ENCODE measurements at regions not wholly inside any gene's neighbourhood (a gene's known extent, or its start where the extent isn't known, plus 50 kb on each side); places are given as distances from the start of the nearest gene placed in this dataset.
"Not testable (repeated sequence)": the region's sequence is repeated elsewhere in the genome, so short reads cannot be mapped to it uniquely, and the experiment has no call there.

DNA sequence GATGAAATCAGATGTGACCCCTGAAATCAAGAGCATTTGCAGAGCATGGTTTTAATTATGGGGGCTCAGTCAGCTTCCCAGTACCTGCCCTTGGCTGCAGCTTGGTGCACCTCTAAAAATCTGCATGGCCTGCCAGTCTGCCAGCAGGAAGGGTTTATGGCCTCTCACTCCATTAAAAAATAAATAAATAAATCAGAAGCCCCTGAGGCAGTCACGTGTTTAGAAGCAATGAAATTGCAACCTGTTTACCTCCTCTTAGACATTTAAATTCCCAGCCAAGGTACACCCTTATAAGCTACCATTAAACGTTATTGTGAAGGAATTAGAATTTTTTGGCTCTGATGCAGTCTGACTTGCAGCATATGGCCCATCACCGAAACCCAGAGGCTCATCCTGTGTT is 114.0 kb upstream of the LDB2 start:
- DNase-seq (ENCODE audit: low spot score), result no peak

DNA sequence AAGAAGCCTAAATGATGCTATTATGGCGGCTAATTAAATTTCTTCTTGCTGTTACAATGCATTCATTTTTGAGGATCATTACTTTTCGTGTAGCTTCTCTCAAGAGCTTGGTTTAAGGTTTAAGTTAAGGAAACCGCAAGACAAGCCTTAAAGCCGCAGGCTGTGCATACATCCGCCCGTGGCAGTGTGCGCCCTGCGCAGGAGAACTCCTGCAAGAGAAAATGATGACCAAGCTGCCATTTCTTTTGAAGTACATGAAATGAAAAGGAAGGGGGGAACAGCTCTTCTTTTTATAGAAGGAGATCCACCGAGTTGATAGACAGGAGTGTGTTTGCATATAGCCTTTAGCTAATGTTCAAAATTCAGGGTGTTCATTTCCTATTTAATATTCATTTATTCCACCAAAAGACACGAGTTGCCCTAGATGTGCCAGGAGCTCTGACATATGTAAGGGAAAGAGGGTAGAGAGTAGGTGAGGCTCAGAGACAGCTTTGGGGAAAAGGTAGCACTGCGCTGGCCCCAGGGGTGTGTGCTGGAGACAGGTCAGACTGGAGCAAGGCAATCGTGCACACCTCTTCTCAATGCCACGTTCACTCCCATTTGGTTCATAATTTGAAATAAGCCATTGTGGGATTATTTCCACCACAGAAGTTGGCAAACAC is 112.1 kb upstream of the LDB2 start:
- DNase-seq (ENCODE audit: low spot score), result no peak

DNA sequence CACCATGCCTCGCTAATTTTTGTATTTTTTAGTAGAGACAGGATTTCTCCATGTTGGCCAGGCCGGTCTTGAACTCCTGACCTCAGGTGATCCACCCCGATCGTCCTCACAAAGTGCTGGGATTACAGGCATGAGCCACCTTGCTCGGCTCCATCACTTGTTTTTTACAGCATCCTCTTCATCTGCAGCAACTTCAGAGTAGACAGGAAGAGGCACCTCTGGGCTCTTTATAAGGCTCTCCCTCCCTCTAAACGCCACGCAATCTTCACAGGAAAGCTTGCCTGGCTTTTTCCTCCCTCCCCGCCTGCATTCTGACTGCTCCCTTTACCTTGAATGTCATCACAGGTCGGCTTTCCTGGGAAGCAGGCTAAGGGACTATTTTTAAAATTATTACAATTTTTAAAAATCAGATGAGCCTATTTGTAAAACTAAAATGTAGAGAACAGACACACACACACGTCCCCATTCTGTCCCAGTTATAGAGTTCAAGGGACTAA is 111.5 kb upstream of the LDB2 start:
- DNase-seq (ENCODE audit: low spot score), result no peak

DNA sequence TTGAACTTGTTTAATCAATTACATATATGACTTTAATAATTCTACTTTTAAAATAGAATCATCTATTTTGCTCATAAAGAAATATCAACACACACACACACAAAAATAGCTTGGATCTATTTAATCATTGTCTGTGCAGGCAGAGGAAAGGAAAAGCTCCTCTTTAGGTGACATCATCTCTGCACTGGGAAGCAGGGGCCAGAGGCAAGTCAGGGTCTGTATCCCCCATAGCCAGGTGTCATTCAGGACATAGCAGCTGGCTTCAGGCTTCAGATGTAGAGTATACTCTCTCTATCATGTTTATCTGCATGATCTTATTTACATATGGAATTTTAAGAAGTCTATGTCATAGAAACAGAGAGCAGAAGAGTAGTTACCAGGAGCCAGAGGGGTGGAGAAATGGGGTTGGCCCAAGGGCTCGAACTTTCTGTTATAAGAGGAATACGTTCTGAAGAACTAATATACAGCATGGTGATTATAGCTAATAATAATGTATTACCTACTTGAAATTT is 110.4 kb upstream of the LDB2 start:
- DNase-seq (ENCODE audit: low spot score), result no peak

DNA sequence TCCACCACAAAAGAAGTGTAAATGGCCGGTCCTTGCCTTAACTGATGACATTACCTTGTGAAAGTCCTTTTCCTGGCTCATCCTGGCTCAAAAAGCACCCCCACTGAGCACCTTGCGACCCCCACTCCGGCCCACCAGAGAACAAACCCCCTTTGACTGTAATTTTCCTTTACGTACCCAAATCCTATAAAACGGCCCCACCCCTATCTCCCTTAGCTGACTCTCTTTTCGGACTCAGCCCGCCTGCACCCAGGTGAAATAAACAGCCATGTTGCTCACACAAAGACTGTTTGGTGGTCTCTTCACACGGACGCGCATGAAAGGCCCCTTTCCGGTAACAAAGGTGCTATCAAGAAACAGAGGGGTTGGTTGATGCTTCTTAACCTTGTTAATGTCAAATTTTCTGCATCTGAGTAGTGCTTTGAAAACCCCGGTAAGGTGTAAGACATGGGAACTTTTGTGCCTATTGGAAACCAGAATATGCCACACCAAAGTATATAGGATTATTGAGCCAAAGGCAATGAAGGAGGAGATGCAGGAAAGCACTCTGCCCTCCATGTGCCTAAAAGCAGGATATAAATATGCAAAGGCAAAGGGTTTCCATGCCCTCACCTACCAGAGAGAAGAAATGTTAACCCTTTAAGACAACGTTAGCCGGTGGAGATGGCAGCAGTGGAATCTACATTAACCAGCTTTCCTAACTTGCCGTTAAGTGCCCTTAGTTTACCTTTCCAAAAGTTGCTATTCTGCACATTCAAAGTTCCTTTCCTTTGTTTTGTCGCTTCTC is 105.4 kb upstream of the LDB2 start:
- DNase-seq (ENCODE audit: low spot score), result not testable (repeated sequence)

DNA sequence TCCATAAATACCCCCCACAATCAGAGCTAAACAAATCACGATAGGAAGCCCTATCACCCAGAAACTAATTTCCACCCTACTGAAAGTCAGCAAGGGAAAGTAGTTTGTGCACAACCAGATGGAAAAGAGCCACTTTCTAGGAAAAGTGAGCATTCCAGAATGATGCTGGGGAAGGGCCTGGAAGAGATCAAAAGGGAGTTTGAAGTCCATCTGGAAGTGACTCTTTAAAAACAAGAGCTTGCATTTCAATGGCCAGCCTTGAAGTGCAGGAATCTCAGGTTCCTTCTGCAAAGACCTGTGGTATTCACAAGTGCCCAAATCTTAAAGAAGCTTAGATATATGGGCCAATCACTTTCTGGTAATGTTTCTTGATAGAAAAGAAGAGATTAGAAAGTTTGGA is 97.0 kb upstream of the LDB2 start:
- no peak for DNase-seq (ENCODE audit: low spot score)

DNA sequence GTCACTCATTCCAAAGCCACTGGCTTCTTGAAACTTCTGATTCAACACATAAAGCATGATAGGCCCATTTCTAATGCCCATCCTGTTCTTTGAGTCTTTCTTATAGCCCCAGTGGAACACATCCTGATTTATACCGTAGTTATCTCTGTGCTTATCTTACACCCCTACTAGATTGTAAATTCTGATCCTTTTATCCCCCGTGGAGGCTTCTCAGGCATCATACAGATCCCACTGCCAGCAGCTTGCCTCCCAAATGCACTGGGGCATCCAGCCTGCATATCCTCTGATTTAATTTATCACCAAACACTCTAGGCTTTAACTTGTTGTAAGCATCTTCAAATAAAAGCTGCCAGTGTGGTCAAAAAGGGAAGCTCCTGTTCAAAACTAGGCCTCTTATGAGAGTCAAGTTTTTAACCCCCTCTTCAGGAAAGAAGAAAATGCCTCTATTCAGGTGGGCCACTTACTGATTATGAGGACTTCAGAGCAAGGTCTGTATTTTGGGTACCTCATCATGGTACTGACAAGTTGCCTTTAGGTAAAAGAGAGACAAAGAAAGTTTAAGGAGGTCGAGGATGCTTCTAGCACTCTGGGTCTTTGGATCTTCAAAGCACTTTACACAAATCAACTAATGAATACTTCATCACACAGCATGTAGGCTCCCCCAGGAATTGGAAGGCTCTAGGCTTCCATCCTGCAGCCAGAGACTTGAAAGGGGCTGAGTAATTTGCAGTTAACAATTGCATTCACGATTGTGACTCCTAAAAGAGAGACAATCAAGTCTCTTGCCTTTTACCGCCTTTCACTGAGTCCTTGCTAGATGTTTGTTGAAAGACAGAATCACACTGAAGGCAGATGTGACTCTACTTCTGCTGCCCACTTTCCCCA is 95.8 kb upstream of the LDB2 start:
- no peak for DNase-seq (ENCODE audit: low spot score)

DNA sequence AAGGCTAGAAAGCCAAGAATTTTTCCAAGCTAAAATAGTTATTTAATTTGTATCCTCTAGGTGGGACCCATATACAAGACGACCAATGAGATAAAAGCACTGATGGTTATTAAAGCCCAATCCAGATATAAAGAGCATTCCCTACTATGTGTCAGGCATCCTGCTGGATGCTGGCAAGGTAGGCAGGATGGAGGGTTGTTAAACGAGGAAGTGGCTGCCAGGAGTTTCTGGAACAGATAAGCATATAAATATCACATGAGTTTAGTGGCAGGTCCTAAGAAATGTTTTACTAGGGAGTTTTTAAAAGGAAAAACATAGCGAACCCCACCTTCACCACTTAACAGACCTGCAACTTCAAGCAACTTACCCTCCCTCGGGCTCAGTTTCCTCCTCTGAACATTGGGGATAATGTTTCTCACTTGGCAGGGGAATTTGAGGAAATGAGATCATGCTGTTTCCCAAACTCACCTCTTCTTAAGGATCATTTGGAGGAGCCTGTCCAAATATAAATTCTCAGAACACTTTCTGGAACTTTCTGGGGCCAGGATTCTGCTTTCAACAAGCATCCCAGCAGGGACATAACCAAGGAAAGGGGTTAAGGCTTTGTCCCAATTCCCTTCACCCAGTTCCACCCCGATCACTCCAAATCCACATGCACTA is 94.3 kb upstream of the LDB2 start:
- no peak for DNase-seq (ENCODE audit: low spot score)

DNA sequence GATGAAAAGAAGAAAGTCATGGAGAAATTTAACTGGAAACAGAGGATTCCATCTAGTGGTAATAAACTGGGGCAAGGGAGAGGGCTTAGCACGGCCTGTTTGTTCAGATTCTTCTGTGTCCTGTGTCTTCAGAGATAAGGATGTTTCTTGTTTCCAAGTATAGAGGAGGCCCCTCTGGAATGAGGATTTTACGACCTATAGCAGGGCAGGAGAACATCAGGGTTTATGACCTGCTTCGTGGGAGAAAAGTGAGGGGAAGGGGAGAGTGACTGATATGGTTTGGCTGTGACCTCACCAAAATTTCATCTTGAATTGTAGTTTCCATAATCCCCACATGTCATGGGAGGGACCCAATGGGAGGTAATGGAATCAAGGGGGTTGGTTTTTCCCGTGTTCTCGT is 93.0 kb upstream of the LDB2 start:
- DNase-seq (ENCODE audit: low spot score), result no peak

DNA sequence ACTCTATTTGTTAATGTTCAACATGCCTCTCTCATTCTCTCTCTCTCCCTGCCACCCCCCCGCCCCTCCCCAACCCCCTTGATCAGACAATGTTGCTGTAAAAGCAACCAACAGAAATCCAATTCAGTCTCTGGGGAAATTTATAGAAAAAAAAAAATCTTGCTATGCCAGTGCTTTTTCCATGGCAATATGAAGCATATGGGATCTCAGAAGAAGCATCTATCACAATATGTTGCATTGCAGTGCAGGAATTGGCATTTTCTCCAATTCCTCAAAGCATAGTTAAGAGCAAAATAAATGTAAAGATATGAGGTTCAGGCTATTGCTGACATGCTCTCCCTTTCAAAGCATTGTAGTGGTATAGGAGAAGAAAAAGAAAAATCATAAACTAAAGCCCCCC is 90.9 kb upstream of the LDB2 start:
- DNase-seq (ENCODE audit: low spot score), result no peak

DNA sequence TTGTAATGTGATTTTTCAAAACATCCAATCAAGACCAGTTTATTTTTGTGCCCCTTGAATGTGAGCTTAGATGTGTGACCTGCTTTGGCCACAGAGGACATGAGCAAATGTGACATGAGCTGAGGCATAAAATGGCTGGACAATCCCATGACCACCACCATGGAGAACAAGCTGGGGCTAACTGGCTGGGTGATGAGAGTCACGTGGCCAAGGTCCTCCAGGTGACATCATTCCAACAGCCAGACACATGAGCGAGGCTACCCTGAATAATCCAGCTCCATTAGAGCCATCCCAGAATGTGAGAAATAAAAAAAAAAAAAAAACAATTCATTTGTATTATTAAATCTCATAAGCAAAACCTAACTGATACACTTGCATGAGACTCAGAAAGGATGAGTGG is 90.4 kb upstream of the LDB2 start:
- DNase-seq (ENCODE audit: low spot score), result no peak

DNA sequence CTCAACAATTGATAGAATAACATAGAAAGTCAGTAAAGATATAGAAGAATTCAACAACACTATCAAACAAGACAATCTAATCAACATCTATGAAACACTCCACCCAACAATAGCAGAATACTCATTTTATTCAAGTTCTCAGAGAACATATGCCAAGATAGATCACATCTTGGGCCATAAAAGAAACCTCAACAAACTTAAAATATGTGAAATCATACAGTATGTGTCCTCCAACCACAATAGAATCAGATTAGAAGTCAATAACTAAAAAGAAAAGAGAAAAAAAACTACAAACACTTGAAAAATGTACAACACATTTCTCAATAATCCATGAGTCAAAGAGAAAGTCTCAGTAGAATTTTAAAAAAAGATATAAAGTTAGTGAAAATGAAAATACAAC is 78.6 kb upstream of the LDB2 start:
- DNase-seq (ENCODE audit: low spot score), result no peak

DNA sequence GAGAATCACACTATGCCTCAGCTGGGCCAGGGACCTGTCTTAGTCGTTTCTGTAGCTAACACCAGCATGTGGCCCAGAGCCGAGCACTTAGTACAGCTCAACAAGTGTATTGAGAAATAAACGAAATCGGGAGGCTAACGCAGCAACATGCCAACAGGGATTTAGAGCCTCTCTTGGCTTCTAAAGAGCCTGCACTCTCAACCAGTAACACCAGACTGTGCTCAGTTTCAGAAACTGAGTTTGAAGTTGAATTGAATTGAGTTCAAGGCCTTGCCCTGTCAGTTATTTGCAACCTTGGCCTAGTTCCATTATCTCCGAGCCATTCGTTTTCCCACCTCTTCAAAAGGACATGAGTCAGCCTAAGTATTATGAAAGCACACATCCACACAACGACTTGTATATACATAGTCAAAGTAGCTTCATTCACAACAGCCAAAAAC is 71.3 kb upstream of the LDB2 start:
- DNase-seq (ENCODE audit: low spot score), result no peak

DNA sequence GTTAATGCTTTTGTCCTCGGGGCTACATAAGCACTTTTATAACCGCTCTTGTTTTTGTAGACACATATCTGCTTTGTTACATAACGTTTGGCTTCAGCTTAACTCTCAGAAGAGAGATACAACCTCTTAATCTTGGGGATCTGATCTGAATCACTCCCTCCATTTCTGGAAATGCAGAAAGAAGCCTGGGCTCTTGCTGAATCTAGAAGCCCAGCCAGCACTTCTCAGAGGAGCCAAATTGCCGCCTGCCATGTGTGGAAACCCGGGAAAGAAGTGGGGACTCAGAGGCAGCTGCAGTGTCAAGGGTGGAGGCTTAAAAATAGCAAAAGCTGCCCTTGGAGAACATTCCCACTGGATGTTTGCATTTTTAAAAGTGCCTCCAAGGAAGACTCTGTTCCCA is 69.3 kb upstream of the LDB2 start:
- DNase-seq (ENCODE audit: low spot score), result no peak

DNA sequence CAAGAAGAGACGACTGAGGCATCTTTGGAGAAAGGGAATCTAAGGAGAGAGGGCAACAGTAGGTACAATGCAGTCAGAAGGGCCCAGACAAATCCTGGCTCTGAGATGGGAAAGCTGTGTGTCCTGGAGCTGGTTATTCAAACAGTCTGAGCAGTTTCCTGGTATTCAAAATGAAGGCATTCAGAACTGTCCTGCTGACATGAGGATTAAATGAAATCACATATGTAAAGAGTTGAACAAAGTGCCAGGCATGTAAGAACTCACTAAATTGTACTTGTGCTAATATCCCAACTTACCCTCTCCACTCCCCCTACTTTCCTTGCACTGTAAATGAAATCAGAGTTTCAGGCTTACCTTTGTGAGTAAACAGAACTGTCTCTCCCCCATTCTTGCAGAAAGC is 60.9 kb upstream of the LDB2 start:
- DNase-seq (ENCODE audit: low spot score), result no peak

DNA sequence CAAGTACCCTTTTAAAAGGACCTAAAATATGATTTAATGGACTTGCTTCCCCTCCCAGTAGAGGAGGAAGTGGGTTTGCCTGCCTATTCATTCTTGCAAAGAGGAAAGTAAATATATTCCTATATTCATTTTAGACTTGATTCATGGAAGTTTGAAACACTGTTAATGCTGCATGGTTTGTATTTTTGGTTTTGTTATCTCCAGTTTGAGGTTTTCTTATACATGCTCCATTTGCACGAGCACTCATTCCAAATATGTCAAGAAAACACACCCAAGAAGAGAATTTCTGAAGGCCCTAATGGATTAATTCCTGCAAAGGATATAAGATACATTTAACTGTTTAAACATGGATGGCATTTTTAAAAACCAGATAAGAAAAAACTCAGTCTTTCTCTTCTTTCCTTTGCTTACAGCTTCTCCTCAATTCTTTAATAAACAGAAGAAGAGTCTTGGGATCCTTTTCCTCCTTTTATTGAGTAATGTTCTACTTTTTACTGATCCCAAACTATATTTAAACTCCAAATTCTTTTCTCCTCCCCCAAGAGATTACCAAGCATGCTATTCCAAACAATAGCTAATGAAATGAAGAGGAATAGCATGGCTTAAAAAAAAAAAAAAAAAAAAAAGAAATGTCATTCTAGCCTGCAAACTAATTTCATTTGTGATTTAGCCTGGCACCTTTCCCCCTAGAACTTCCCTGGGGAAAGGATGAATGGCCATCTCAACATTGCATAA is 54.6 kb upstream of the LDB2 start:
- DNase-seq (ENCODE audit: low spot score), result no peak

DNA sequence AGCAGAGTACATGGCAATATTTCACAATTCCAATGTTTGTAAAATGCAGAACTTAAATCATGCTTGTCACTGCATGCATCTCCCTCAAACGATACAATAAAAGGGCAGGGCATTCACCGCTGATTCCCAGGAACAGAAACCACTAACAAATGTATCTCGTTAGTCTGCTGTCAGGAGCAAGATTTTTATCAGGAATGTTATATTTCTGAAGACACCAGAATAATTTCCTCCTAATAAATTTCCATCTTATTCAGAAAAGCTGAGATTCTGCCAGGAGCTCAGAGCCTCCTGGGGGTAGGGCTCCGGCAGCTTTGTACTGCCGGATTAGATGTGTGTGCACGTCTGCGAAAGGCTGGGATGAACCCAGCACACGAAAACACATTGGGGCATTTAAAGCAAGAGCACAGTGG is 54.0 kb upstream of the LDB2 start:
- DNase-seq (ENCODE audit: low spot score), result peak; percentile 12
